IPS-20b (cell line): ENCODE measurements at regions not wholly inside any gene's neighbourhood (a gene's known extent, or its start where the extent isn't known, plus 50 kb on each side); places are given as distances from the start of the nearest gene placed in this dataset.

Experiments
- H3K27ac ChIP-seq: one replicate; pipeline ENCODE4 v1.5.1; 2013; ENCODE audit warnings: low read length
- H3K27me3 ChIP-seq: 2 replicates; pipeline ENCODE4 v1.6.1; 2013; ENCODE audit warnings: mild to moderate bottlenecking, low read length, inconsistent platforms; ENCODE audit not compliant: insufficient read depth
- H3K36me3 ChIP-seq: 2 replicates; pipeline ENCODE4 v1.6.1; 2013; ENCODE audit warnings: low read depth, mild to moderate bottlenecking, inconsistent platforms, low read length, moderate library complexity; ENCODE audit not compliant: insufficient read depth
- H3K4me1 ChIP-seq: 2 replicates; pipeline ENCODE4 v1.6.1; 2013; ENCODE audit warnings: mild to moderate bottlenecking, control low read depth, inconsistent platforms, low read length, moderate library complexity; ENCODE audit not compliant: insufficient read depth
- H3K4me3 ChIP-seq: 2 replicates; pipeline ENCODE4 v1.5.1; 2013; ENCODE audit warnings: mild to moderate bottlenecking, low read length, inconsistent platforms
- H3K9ac ChIP-seq: 2 replicates; pipeline ENCODE4 v1.6.1; 2013; ENCODE audit warnings: low read depth, mild to moderate bottlenecking, inconsistent platforms, low read length, moderate library complexity
- H3K9me3 ChIP-seq: 2 replicates; pipeline ENCODE4 v1.6.1; 2013; ENCODE audit warnings: mild to moderate bottlenecking, low read depth, low read length, inconsistent platforms; ENCODE audit not compliant: insufficient read depth

GRCh38 chr15:69885173-69885955, 212.4 kb downstream of the TLE3 start:
- no peak overlapping the region for H3K9ac ChIP-seq
- H3K36me3 ChIP-seq = no peaks in the 10 kb centered on the region
- no peaks in the 10 kb centered on the region for H3K4me1 ChIP-seq
- no peaks in the 10 kb centered on the region for H3K9me3 ChIP-seq
- no peak overlapping the region for H3K4me3 ChIP-seq
- H3K27me3 ChIP-seq = peaks cover 3% of the 10 kb centered on the region; the same call in 1 of the 2 replicates
- no peak overlapping the region for H3K27ac ChIP-seq

- Histone ChIP-seq H3K27me3 (peaks cover 3% of the 10 kb centered on the region; the same call in 1 of the 2 replicates), H3K9me3 (no peaks in the 10 kb centered on the region), H3K4me3 (no peak overlapping the region), H3K4me1 (no peaks in the 10 kb centered on the region), H3K9ac (no peak overlapping the region), H3K36me3 (no peaks in the 10 kb centered on the region), H3K27ac (no peak overlapping the region)
Measured at GRCh38 chr15:69887009-69887408, 210.7 kb downstream of the TLE3 start.

- Histone ChIP-seq H3K27ac (no peak overlapping the region), H3K4me1 (no peaks in the 10 kb centered on the region), H3K27me3 (peaks cover 3% of the 10 kb centered on the region; the same call in 1 of the 2 replicates), H3K9me3 (no peaks in the 10 kb centered on the region), H3K9ac (no peak overlapping the region), H3K36me3 (no peaks in the 10 kb centered on the region), H3K4me3 (no peak overlapping the region)
Measured at GRCh38 chr15:69887553-69887952, 210.2 kb downstream of the TLE3 start.

GRCh38 chr15:69888406-69888805, 209.3 kb downstream of the TLE3 start:
- H3K9me3 ChIP-seq = no peaks in the 10 kb centered on the region
- no peak overlapping the region for H3K9ac ChIP-seq
- no peaks in the 10 kb centered on the region for H3K4me1 ChIP-seq
- H3K27ac ChIP-seq = no peak overlapping the region
- peaks cover 7% of the 10 kb centered on the region; the same call in 1 of the 2 replicates for H3K27me3 ChIP-seq
- H3K4me3 ChIP-seq = no peak overlapping the region
- no peaks in the 10 kb centered on the region for H3K36me3 ChIP-seq

- H3K27ac ChIP-seq = no peak overlapping the region
- H3K36me3 ChIP-seq = no peaks in the 10 kb centered on the region
- no peak overlapping the region for H3K9ac ChIP-seq
- H3K4me3 ChIP-seq = no peak overlapping the region
- H3K9me3 ChIP-seq = no peaks in the 10 kb centered on the region
- peaks cover 11% of the 10 kb centered on the region; the same call in 1 of the 2 replicates for H3K27me3 ChIP-seq
- H3K4me1 ChIP-seq = no peaks in the 10 kb centered on the region; the same call in 1 of the 2 replicates
Measured at GRCh38 chr15:69891070-69891536, 206.6 kb downstream of the TLE3 start.

- Histone ChIP-seq H3K27ac (no peak overlapping the region), H3K4me3 (no peak overlapping the region), H3K27me3 (peaks cover 11% of the 10 kb centered on the region; the same call in 1 of the 2 replicates), H3K36me3 (no peaks in the 10 kb centered on the region), H3K9me3 (no peaks in the 10 kb centered on the region), H3K9ac (no peak overlapping the region), H3K4me1 (no peaks in the 10 kb centered on the region; the same call in 1 of the 2 replicates)
Measured at GRCh38 chr15:69891606-69892005, 206.1 kb downstream of the TLE3 start.

GRCh38 chr15:69892351-69892750, 205.4 kb downstream of the TLE3 start:
- Histone ChIP-seq H3K9me3 (no peaks in the 10 kb centered on the region), H3K4me1 (no peaks in the 10 kb centered on the region; the same call in 1 of the 2 replicates), H3K36me3 (no peaks in the 10 kb centered on the region), H3K9ac (no peak overlapping the region), H3K4me3 (no peak overlapping the region), H3K27me3 (peaks cover 9% of the 10 kb centered on the region; the same call in 1 of the 2 replicates), H3K27ac (no peak overlapping the region)

GRCh38 chr15:69893086-69893485, 204.6 kb downstream of the TLE3 start:
- no peaks in the 10 kb centered on the region for H3K36me3 ChIP-seq
- no peaks in the 10 kb centered on the region for H3K9me3 ChIP-seq
- H3K9ac ChIP-seq = no peak overlapping the region
- H3K27me3 ChIP-seq = peaks cover 8% of the 10 kb centered on the region; the same call in 1 of the 2 replicates
- H3K27ac ChIP-seq = no peak overlapping the region
- no peak overlapping the region for H3K4me3 ChIP-seq
- H3K4me1 ChIP-seq = no peaks in the 10 kb centered on the region; the same call in 1 of the 2 replicates

- no peak overlapping the region for H3K4me3 ChIP-seq
- H3K36me3 ChIP-seq = no peaks in the 10 kb centered on the region
- no peak overlapping the region for H3K27ac ChIP-seq
- no peaks in the 10 kb centered on the region; the same call in 1 of the 2 replicates for H3K4me1 ChIP-seq
- no peaks in the 10 kb centered on the region for H3K9me3 ChIP-seq
- peaks cover 8% of the 10 kb centered on the region; the same call in 1 of the 2 replicates for H3K27me3 ChIP-seq
- no peak overlapping the region for H3K9ac ChIP-seq
Measured at GRCh38 chr15:69893863-69894262, 203.9 kb downstream of the TLE3 start.

- no peak overlapping the region for H3K27ac ChIP-seq
- H3K4me1 ChIP-seq = no peaks in the 10 kb centered on the region; the same call in 1 of the 2 replicates
- peaks cover 8% of the 10 kb centered on the region; the same call in 1 of the 2 replicates for H3K27me3 ChIP-seq
- H3K9ac ChIP-seq = no peak overlapping the region
- no peaks in the 10 kb centered on the region for H3K9me3 ChIP-seq
- no peaks in the 10 kb centered on the region for H3K36me3 ChIP-seq
- no peak overlapping the region for H3K4me3 ChIP-seq
Measured at GRCh38 chr15:69895202-69895601, 202.5 kb downstream of the TLE3 start.

- H3K27ac ChIP-seq = no peak overlapping the region
- no peak overlapping the region for H3K4me3 ChIP-seq
- H3K9me3 ChIP-seq = no peaks in the 10 kb centered on the region
- no peaks in the 10 kb centered on the region for H3K36me3 ChIP-seq
- no peak overlapping the region for H3K9ac ChIP-seq
- peaks cover 8% of the 10 kb centered on the region; the same call in 1 of the 2 replicates for H3K27me3 ChIP-seq
- no peaks in the 10 kb centered on the region; the same call in 1 of the 2 replicates for H3K4me1 ChIP-seq
Measured at GRCh38 chr15:69896606-69897005, 201.1 kb downstream of the TLE3 start.

- no peaks in the 10 kb centered on the region; the same call in 1 of the 2 replicates for H3K4me1 ChIP-seq
- H3K36me3 ChIP-seq = no peaks in the 10 kb centered on the region
- peaks cover 8% of the 10 kb centered on the region; the same call in 1 of the 2 replicates for H3K27me3 ChIP-seq
- H3K9me3 ChIP-seq = no peaks in the 10 kb centered on the region
- no peak overlapping the region for H3K4me3 ChIP-seq
- H3K27ac ChIP-seq = no peak overlapping the region
- no peak overlapping the region for H3K9ac ChIP-seq
Measured at GRCh38 chr15:69897061-69897460, 200.7 kb downstream of the TLE3 start.
